Hindlimb muscle (tissue), 1 donor: ENCODE measurements at regions not wholly inside any gene's neighbourhood (a gene's known extent, or its start where the extent isn't known, plus 50 kb on each side); places are given as distances from the start of the nearest gene placed in this dataset.

Source experiments
- DNase-seq: peaks from one replicate; pipeline ENCODE4 v3.0.0-alpha.2; 2013

- DNase-seq: no peak
Measured at GRCh38 chr2:71759060-71759459, 305.7 kb downstream of the DYSF start.

- no peak for DNase-seq
Measured at GRCh38 chr2:71757351-71757750, 304.0 kb downstream of the DYSF start.

DNA sequence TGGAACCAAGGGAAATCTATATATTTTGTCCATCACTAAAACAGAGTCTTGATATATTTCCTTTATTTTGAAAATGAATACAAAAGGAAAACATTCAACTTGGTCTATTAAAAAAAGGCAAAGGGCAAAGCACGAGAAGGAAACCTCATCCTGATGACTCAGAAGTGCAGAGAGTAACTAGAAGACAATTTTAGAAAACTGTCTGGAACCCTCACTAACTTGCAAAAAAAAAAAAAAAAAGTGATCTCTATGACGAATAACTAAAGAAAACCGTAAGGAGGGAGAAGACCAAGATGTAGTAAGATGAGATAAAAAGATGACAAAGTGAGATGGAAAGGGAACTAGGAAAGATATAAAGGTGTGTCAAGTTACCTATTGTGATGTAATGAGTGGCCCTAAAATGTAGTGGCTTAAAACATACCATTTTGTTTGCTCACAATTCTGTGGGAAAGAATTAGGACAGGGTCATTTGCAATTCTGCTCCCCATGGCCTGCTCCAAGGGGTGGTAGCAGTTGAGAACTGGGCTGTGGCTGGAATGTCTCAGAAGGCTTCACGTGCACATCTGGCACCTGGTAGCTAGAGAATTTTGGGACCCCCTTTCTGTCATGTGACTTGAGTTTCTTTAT is 303.0 kb downstream of the DYSF start:
- DNase-seq: no peak

DNA sequence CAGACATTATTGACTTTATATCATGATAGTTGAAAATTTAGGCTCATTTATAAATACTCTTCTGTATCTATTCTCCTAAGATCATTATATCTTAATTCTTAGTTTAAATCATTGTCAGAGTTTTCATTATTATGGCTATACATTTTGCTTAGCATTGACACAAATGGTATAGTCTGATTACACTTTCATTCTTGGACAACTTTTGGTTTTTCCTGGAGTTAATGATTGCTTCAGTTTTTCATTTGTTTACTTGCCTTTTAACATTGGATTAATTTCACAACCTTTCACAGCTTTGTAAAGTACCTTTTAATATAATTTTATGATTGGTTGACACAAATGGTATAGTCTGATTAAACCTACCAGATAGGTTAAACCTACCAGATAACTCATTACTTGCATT is 298.2 kb downstream of the DYSF start:
- no peak for DNase-seq

DNA sequence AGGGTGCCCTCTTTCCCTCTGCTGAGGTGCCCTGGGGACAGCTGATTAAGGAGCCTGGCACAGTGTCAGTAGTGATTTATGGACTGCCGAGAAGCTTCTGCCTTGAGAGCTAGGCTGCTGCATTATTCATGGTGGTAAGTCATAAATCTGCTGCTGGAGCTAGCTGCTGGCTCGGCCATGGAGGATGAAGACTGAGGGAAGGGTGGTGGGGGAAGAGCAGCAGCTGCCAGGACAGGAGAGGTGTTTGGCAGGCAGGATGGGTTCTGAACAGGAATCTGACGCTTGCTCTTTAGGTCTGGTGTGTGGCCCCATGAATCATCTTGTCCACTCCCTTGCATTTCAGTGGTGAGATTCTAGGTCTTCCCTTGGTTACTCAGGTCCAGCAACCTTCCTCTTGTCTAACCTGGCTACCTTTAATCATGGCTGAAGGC is 296.3 kb downstream of the DYSF start:
- no peak for DNase-seq

DNA sequence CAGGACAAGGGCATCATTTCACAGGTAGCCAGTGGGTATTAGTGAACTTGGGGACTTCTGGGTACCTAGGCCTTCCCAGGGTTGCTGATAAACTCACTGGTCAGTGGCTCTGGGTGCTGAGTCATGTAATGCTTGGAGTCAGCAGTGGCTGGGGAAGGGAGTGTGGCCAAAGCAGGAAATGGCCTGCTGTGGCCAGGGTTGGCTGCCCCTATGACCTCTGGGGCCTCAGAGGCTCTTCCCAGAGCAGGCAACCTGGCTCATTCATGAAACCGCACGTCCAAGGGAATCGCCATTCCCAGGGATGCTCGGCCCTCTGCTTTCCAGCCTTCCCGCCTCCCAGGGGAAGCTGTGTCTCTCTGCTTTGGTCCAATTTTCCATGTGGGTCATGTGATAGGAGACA is 294.9 kb downstream of the DYSF start:
- no peak for DNase-seq

DNA sequence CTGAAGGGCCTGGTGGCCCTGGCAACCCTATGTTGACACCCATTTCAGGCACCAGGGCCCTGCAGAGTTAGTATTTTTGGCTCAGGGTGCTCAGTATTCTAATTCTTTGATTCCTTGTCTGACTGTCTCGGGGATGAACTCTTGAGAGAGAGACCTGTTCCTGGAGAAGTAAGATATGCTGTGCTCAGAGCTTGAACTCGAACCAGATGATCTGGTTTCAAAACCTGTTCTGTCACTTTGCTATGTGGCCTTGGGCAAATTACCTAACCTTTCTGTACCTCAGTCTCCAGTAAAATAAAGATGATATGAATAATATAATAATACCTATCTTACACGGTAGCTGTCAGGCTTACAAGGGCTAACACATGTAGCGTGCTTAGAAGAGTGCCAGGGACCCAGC is 294.2 kb downstream of the DYSF start:
- no peak for DNase-seq

- no peak for DNase-seq
Measured at GRCh38 chr2:71746946-71747501, 293.7 kb downstream of the DYSF start.

DNA sequence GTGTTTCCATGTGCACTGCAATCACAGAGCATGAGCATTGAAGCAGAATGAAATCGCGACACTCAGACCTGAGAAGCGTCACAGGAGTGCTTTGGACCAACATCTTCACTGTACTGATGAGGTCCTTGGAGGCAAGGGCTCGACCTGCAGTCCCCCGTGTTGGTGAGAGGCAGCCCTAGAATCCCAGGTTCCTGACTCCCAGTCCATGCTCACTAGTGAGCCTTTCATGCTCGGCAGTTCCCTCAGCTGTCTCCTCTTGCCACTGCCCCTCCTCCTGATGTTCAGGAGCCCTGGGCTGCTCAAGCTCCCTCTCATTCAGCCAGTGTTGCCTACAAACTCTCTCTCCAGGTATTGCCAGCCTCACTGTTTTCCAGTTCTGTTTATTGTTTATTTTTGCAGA is 291.4 kb downstream of the DYSF start:
- DNase-seq: no peak

DNA sequence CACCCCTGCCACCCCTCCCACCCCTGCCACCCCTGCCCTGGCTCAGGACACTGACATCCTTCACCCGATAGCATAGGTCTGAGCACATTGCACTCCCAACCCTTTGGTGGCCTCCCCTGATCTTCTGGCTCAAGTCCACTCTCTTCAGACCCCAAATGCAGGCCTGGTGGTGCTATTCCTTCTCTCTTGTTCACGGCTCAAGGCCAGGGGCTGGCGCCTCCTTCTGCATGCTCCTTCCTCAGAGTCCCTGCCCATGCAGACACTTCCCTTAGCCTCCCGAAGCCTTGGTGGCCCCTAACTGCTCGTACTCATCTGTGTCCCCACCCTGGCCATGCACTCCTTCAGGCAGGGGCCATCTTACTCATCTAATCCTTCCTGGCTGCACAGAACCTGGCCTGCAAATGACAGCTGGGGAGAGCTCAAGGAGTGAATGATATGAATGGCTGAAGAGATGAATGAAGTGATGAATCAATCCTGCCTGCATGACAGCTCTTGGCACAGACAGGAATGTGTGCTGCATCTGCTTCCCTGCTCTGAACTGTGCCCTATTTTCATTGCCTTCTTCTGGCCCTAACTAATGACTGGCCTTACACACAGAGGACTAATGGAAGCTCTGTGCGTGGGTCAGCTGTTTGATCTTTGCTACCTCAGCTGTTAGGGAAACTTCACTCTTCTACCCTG is 290.8 kb downstream of the DYSF start:
- no peak for DNase-seq

GRCh38 chr2:71742953-71743601 is 289.7 kb downstream of the DYSF start:
- peak; percentile 88 for DNase-seq

- DNase-seq: no peak
Measured at GRCh38 chr2:71736986-71737385, 283.6 kb downstream of the DYSF start.

- DNase-seq: no peak
Measured at GRCh38 chr2:71736091-71736861, 282.9 kb downstream of the DYSF start.
